H1 (cell line): ENCODE measurements at regions not wholly inside any gene's neighbourhood (a gene's known extent, or its start where the extent isn't known, plus 50 kb on each side); places are given as distances from the start of the nearest gene placed in this dataset.
"Not testable (repeated sequence)": the region's sequence is repeated elsewhere in the genome, so short reads cannot be mapped to it uniquely, and the experiment has no call there.

Source experiments
- CTCF ChIA-PET: fragments of 300-600 bp; sonication (Branson Sonifier 250); formaldehyde crosslinking; loops from one replicate; lab custom pipeline; 2021; ENCODE audit not compliant: partially characterized antibody; lab: Charles Lee
- POLR2A ChIA-PET: fragments of 300-600 bp; sonication (Branson Sonifier 250); formaldehyde crosslinking; loops from one replicate; lab custom pipeline; 2021; ENCODE audit warnings: inconsistent platforms; ENCODE audit not compliant: partially characterized antibody; lab: Charles Lee
- DNase-seq, 2 experiments: peaks; one replicate each; pipeline versions ENCODE4 v3.0.0 to v3.0.0-alpha.2; 2010 to 2022; ENCODE audit warnings: low spot score in 2 of 2, low read depth in 1 of 2, mixed read lengths in 1 of 2
- FAIRE-seq: peaks from 2 replicates; lab custom pipeline; 2011; peaks lifted over from hg19 to GRCh38; lab: Jason Lieb, UNC
- H2AFZ ChIP-seq: 2 replicates; pipeline ENCODE4 v1.8.1; 2012; ENCODE audit warnings: low read length, inconsistent platforms
- H2AK5ac ChIP-seq: 2 replicates; pipeline ENCODE4 v1.6.1; 2013; ENCODE audit warnings: low read depth, low read length
- H2BK120ac ChIP-seq: replicated peaks from 2 replicates; pipeline ENCODE3; 2013; ENCODE audit warnings: low read depth, low read length, inconsistent platforms
- H2BK12ac ChIP-seq: 2 replicates; pipeline ENCODE4 v1.6.1; 2013; ENCODE audit warnings: low read depth, low read length
- H2BK15ac ChIP-seq: 2 replicates; pipeline ENCODE4 v1.6.1; 2013; ENCODE audit warnings: low read length
- H2BK20ac ChIP-seq: 2 replicates; pipeline ENCODE4 v1.6.1; 2013; ENCODE audit warnings: low read length
- H2BK5ac ChIP-seq: 2 replicates; pipeline ENCODE4 v1.6.1; 2013; ENCODE audit warnings: low read depth, low read length
- H3K14ac ChIP-seq: 2 replicates; pipeline ENCODE4 v1.6.1; 2013; ENCODE audit warnings: inconsistent platforms; ENCODE audit not compliant: insufficient read length
- H3K18ac ChIP-seq: 2 replicates; pipeline ENCODE4 v1.6.1; 2013; ENCODE audit warnings: low read length; ENCODE audit errors: extremely low read depth
- H3K23ac ChIP-seq: 2 replicates; pipeline ENCODE4 v1.6.1; 2013; ENCODE audit warnings: inconsistent platforms; ENCODE audit not compliant: insufficient read length
- H3K23me2 ChIP-seq: 2 replicates; pipeline ENCODE4 v1.6.1; 2013; ENCODE audit warnings: low read depth, low read length
- H3K27ac ChIP-seq: 2 replicates; pipeline ENCODE4 v1.6.1; 2011; ENCODE audit warnings: low read depth, low read length, inconsistent platforms
- H3K27me3 ChIP-seq, 4 experiments: replicated peaks in 1 of 4; 1 replicate in 1 of 4; 2 replicates in 3 of 4; pipeline versions ENCODE4 v1.6.1 to v1.8.1; 2011 to 2013; ENCODE audit warnings: low read length in 3 of 4, mild to moderate bottlenecking in 3 of 4, inconsistent platforms in 2 of 4, mixed read lengths in 2 of 4, moderate library complexity in 1 of 4; ENCODE audit not compliant: control insufficient read depth in 3 of 4, insufficient read depth in 3 of 4; ENCODE audit errors: extremely low read depth in 1 of 4
- H3K36me3 ChIP-seq, 4 experiments: 2 replicates each; pipeline versions ENCODE4 v1.6.1 to v1.8.1; 2011 to 2013; ENCODE audit warnings: mild to moderate bottlenecking in 4 of 4, low read length in 3 of 4, moderate library complexity in 2 of 4, control low read depth in 1 of 4, inconsistent platforms in 1 of 4; ENCODE audit not compliant: insufficient read depth in 4 of 4, control insufficient read depth in 2 of 4
- H3K4ac ChIP-seq: replicated peaks from 2 replicates; pipeline ENCODE3; 2013; ENCODE audit warnings: low read length, low read depth, mixed read lengths, inconsistent platforms; ENCODE audit not compliant: insufficient read length
- H3K4me1 ChIP-seq, 4 experiments: replicated peaks in 1 of 4; 1 replicate in 1 of 4; 2 replicates in 3 of 4; pipeline versions ENCODE4 v1.6.1 to v1.8.1; 2011 to 2013; ENCODE audit warnings: low read length in 3 of 4, inconsistent platforms in 2 of 4, mixed read lengths in 1 of 4; ENCODE audit not compliant: insufficient read depth in 4 of 4, control insufficient read depth in 3 of 4
- H3K4me2 ChIP-seq, 2 experiments: 2 replicates each; pipeline versions ENCODE4 v1.6.1 to v1.8.1; 2011 to 2013; ENCODE audit warnings: low read depth in 2 of 2, low read length in 2 of 2, control low read depth in 1 of 2, inconsistent platforms in 1 of 2, mild to moderate bottlenecking in 1 of 2; ENCODE audit not compliant: insufficient read depth in 1 of 2
- H3K4me3 ChIP-seq, 4 experiments: fragments of 200-600, 300-600 bp in 1 of 4; sonication (generic), shearing (Covaris generic), sonication (Bioruptor Twin) in 1 of 4; 2 replicates each; pipeline versions ENCODE4 v1.5.1 to v1.8.1; 2011 to 2016; ENCODE audit warnings: low read length in 4 of 4, low read depth in 3 of 4, control low read depth in 2 of 4, inconsistent platforms in 2 of 4, mild to moderate bottlenecking in 2 of 4, mixed read lengths in 1 of 4, moderate library complexity in 1 of 4; ENCODE audit not compliant: insufficient read depth in 2 of 4; ENCODE audit errors: extremely low read depth in 1 of 4
- H3K56ac ChIP-seq: replicated peaks from 2 replicates; pipeline ENCODE3; 2013; ENCODE audit warnings: low read depth, mild to moderate bottlenecking, mixed read lengths, low read length, inconsistent platforms; ENCODE audit not compliant: insufficient read length
- H3K79me1 ChIP-seq: 2 replicates; pipeline ENCODE4 v1.6.1; 2013; ENCODE audit warnings: low read depth, low read length, control low read depth
- H3K79me2 ChIP-seq, 2 experiments: 2 replicates each; pipeline versions ENCODE4 v1.6.1 to v1.8.1; 2012 to 2013; ENCODE audit warnings: low read length in 2 of 2, mild to moderate bottlenecking in 2 of 2, inconsistent platforms in 1 of 2; ENCODE audit not compliant: insufficient read depth in 2 of 2, control insufficient read depth in 1 of 2
- H3K9ac ChIP-seq, 4 experiments: replicated peaks in 1 of 4; 1 replicate in 1 of 4; 2 replicates in 3 of 4; pipeline versions ENCODE4 v1.6.1 to v1.8.1; 2011 to 2013; ENCODE audit warnings: low read depth in 3 of 4, low read length in 3 of 4, control low read depth in 2 of 4, mild to moderate bottlenecking in 2 of 4, moderate library complexity in 2 of 4, inconsistent platforms in 1 of 4; ENCODE audit errors: extremely low read depth in 1 of 4
- H3K9me3 ChIP-seq, 2 experiments: 2 replicates each; pipeline versions ENCODE4 v1.6.1 to v1.8.1; 2012 to 2013; ENCODE audit warnings: mild to moderate bottlenecking in 2 of 2, moderate library complexity in 2 of 2, control low read depth in 1 of 2, inconsistent platforms in 1 of 2, low read depth in 1 of 2, low read length in 1 of 2, mixed read lengths in 1 of 2; ENCODE audit not compliant: insufficient read depth in 2 of 2
- H4K20me1 ChIP-seq, 2 experiments: replicated peaks in 1 of 2; 2 replicates each; pipeline versions ENCODE3 to v1.8.1; 2011 to 2013; ENCODE audit warnings: inconsistent platforms in 2 of 2, low read length in 2 of 2, mild to moderate bottlenecking in 1 of 2; ENCODE audit not compliant: insufficient read depth in 2 of 2, control insufficient read depth in 1 of 2
- H4K5ac ChIP-seq: 2 replicates; pipeline ENCODE4 v1.6.1; 2013; ENCODE audit warnings: low read length, low read depth, mixed read lengths, inconsistent platforms; ENCODE audit not compliant: insufficient read length
- H4K8ac ChIP-seq: 2 replicates; pipeline ENCODE4 v1.8.0; 2013; ENCODE audit warnings: mild to moderate bottlenecking, moderate library complexity, low read length, inconsistent platforms; ENCODE audit not compliant: insufficient read depth; ENCODE audit errors: extremely low read depth
- H4K91ac ChIP-seq: replicated peaks from 2 replicates; pipeline ENCODE3; 2013; ENCODE audit warnings: low read length, mixed read lengths, inconsistent platforms; ENCODE audit not compliant: insufficient read length
- EP300 ChIP-seq, 2 experiments: IDR thresholded peaks; 1 replicate in 1 of 2; 2 replicates in 1 of 2; pipeline ENCODE4 v1.6.1; 2011 to 2012; ENCODE audit warnings: low read depth in 2 of 2, low read length in 2 of 2, mild to moderate bottlenecking in 2 of 2, borderline replicate concordance in 1 of 2, inconsistent platforms in 1 of 2, moderate library complexity in 1 of 2
- FOSL1 ChIP-seq: IDR thresholded peaks from 2 replicates; pipeline ENCODE4 v1.6.1; 2011; ENCODE audit warnings: mild to moderate bottlenecking, low read depth, low read length, moderate library complexity; ENCODE audit not compliant: insufficient read depth
- WGBS, 2 experiments: shearing (Covaris generic) in 1 of 2; methylation state at CpG; one replicate each; pipeline versions ENCODE4 v1.1.6 to v1.1.7; 2013 to 2015; ENCODE audit warnings: low lambda C conversion rate in 2 of 2, mixed read lengths in 2 of 2, inconsistent platforms in 1 of 2, low coverage in 1 of 2, missing lambda C conversion rate in 1 of 2; ENCODE audit not compliant: insufficient replicate concordance in 2 of 2, insufficient coverage in 1 of 2, insufficient read length in 1 of 2; ENCODE audit errors: extremely low coverage in 1 of 2, missing lambda C conversion rate in 1 of 2; 5-methylcytosine and 5-hydroxymethylcytosine counted together

- TF ChIP-seq FOSL1, result no peak
Observed at GRCh38 chr9:94464790-94465189, 90.1 kb upstream of the PCAT7 start (continued).

DNA sequence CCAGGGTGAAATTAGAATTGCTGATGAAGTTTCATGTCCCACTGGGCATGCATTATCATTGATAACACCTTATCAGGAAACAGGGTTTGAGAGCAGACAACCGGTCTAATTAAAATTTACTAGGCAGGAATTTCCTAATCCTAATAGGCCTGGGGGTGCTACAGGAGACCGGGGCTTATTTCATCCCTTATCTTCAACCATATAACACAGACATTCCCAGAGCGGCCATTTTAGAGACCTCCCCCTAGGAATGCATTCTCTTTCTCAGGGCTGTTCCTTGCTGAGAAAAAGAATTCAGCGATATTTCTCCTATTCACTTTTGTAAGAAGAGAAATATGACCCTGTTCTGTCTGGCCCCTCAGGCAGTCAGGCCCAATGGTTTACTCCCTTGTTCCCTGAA lies 82.8 kb upstream of the PCAT7 start:
- H3K79me2 ChIP-seq, H3K18ac ChIP-seq, H3K9ac ChIP-seq, H2BK5ac ChIP-seq, H3K4me1 ChIP-seq, H3K27me3 ChIP-seq, H3K36me3 ChIP-seq, H2BK15ac ChIP-seq, CTCF ChIA-PET, H2BK120ac ChIP-seq, H3K4me3 ChIP-seq, H3K4me2 ChIP-seq, H3K23ac ChIP-seq, H3K23me2 ChIP-seq, H4K20me1 ChIP-seq, H4K8ac ChIP-seq, H2BK12ac ChIP-seq, H2BK20ac ChIP-seq, H4K91ac ChIP-seq, FAIRE-seq, POLR2A ChIA-PET, H2AK5ac ChIP-seq, H3K14ac ChIP-seq, H3K79me1 ChIP-seq, H3K4ac ChIP-seq, H4K5ac ChIP-seq, H2AFZ ChIP-seq, DNase-seq, H3K27ac ChIP-seq, H3K56ac ChIP-seq: not testable (repeated sequence)
- 82% methylated on average over 4 of the region's 4 CpGs; no CpG with 5 or more reads in 1 of the 2 experiments for WGBS, 2 experiments
- peak in 1 of 2 experiments; percentile 78; a peak in 1 of 3 replicates for TF ChIP-seq EP300 (IDR thresholded peaks at IDR 0.05; ENCODE audit: borderline replicate concordance in 1 of 2, low read depth in 2 of 2, low read length in 2 of 2)
- peaks cover 14 to 18% of the 10 kb centered on the region in 2 experiments; a peak in 3 of 4 replicates for H3K9me3 ChIP-seq
